Mesodermal cell (in vitro differentiated cells): ENCODE measurements at regions not wholly inside any gene's neighbourhood (a gene's known extent, or its start where the extent isn't known, plus 50 kb on each side); places are given as distances from the start of the nearest gene placed in this dataset.
A peak's percentile ranks its signal among the peaks of the same experiment; 100 is the strongest.

Experiments used
- H3K27ac ChIP-seq: 2 replicates; pipeline ENCODE4 v1.7.0; 2013; ENCODE audit warnings: mild to moderate bottlenecking, low read depth, low read length, moderate library complexity; ENCODE audit not compliant: severe bottlenecking
- H3K36me3 ChIP-seq: 2 replicates; pipeline ENCODE4 v1.7.1; 2013; ENCODE audit warnings: mild to moderate bottlenecking, low read length, moderate library complexity; ENCODE audit not compliant: control insufficient read depth, insufficient read depth
- H3K4me1 ChIP-seq: one replicate; pipeline ENCODE4 v1.7.1; 2013; ENCODE audit warnings: mild to moderate bottlenecking, low read length; ENCODE audit not compliant: insufficient read depth, control insufficient read depth, poor library complexity, severe bottlenecking
- H3K4me3 ChIP-seq: 2 replicates; pipeline ENCODE4 v1.7.0; 2013; ENCODE audit warnings: low read length, control low read depth, mild to moderate bottlenecking; ENCODE audit not compliant: insufficient read depth, poor library complexity, severe bottlenecking; ENCODE audit errors: extremely low read depth
- H3K9me3 ChIP-seq: 2 replicates; pipeline ENCODE4 v1.7.1; 2013; ENCODE audit warnings: mild to moderate bottlenecking, low read length, moderate library complexity; ENCODE audit not compliant: control insufficient read depth
- WGBS, 2 experiments: methylation state at CpG; one replicate each; pipeline ENCODE4 v1.1.5; 2013; ENCODE audit warnings: missing lambda C conversion rate in 2 of 2; ENCODE audit not compliant: insufficient coverage in 2 of 2; 5-methylcytosine and 5-hydroxymethylcytosine counted together

- H3K9me3 ChIP-seq, result no peaks in the 10 kb centered on the region
- H3K4me3 ChIP-seq, result no peak overlapping the region
- no peaks in the 10 kb centered on the region for H3K36me3 ChIP-seq
- peaks cover 6% of the 10 kb centered on the region for H3K4me1 ChIP-seq
- 100% methylated on average over 1 of the region's 6 CpGs; no CpG with 5 or more reads in 1 of the 2 experiments for WGBS, 2 experiments
- no peak overlapping the region for H3K27ac ChIP-seq
Observed at GRCh38 chrX:139200793-139201192, 329.7 kb upstream of the F9 start.

DNA sequence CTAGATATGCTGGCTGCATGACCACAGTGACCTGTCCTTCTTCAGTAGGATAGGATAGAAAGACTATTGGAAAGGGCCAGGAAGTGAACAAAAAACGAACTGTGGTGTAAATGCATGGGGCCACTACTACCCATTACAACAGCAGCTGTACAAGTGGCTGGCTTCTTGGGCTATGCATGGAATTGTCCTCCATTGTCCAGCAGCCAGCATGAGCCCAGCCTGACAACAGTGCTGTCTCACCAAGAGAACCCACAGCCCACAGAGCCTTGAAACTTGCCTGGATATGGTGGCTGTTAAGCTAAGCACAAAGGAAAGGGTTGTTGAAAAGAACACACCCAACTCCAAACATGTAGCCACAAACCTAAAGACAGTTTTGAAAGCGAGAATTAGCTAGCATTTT is 330.2 kb upstream of the F9 start:
- H3K27ac ChIP-seq, result no peak overlapping the region
- peaks cover 6% of the 10 kb centered on the region for H3K4me1 ChIP-seq
- WGBS, 2 experiments, result 80% methylated on average over 1 of the region's 2 CpGs; no CpG with 5 or more reads in 1 of the 2 experiments
- no peak overlapping the region for H3K4me3 ChIP-seq
- H3K9me3 ChIP-seq, result no peaks in the 10 kb centered on the region
- no peaks in the 10 kb centered on the region for H3K36me3 ChIP-seq

DNA sequence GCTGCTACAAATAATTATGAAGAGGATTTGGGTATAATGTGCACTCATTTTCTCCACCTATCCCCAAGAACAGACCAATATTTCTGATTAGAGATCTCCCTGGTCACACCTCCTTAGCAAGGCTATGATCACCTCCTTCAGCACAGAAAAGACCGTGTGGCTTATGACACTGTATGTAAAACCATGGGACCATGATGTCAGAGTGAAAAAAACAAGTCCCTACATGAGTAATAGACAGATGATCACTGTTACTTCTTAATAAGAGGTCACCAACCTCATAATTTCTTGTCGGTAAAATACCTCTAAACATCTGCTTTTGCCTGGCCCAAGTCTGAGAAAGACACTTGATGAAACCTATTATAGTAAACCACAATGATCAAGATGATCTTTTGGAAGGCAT is 330.6 kb upstream of the F9 start:
- 100% methylated on average over 1 of the region's 2 CpGs; no CpG with 5 or more reads in 1 of the 2 experiments for whole genome bisulfite sequencing, 2 experiments
- Histone ChIP-seq H3K36me3 (no peaks in the 10 kb centered on the region), H3K4me3 (no peak overlapping the region), H3K4me1 (peaks cover 6% of the 10 kb centered on the region), H3K27ac (no peak overlapping the region), H3K9me3 (no peaks in the 10 kb centered on the region)

GRCh38 chrX:139198936-139199335 is 331.6 kb upstream of the F9 start:
- peaks cover 6% of the 10 kb centered on the region for H3K4me1 ChIP-seq
- no peak overlapping the region for H3K4me3 ChIP-seq
- H3K27ac ChIP-seq, result no peak overlapping the region
- no peaks in the 10 kb centered on the region for H3K9me3 ChIP-seq
- no peaks in the 10 kb centered on the region for H3K36me3 ChIP-seq

GRCh38 chrX:139196890-139197289 is 333.6 kb upstream of the F9 start:
- H3K4me1 ChIP-seq, result peaks cover 3% of the 10 kb centered on the region
- WGBS, 2 experiments, result no CpG with 5 or more reads among the region's 3 CpGs
- H3K9me3 ChIP-seq, result no peaks in the 10 kb centered on the region
- no peaks in the 10 kb centered on the region for H3K36me3 ChIP-seq
- H3K4me3 ChIP-seq, result no peak overlapping the region
- no peak overlapping the region for H3K27ac ChIP-seq

GRCh38 chrX:139194571-139195280 is 335.8 kb upstream of the F9 start:
- Histone ChIP-seq H3K4me3 (peak overlapping the region; percentile 24), H3K4me1 (no peaks in the 10 kb centered on the region), H3K9me3 (no peaks in the 10 kb centered on the region), H3K36me3 (no peaks in the 10 kb centered on the region), H3K27ac (no peak overlapping the region)
- WGBS, 2 experiments, result 15 to 30% methylated on average over 4 to 21 of the region's 50 CpGs

DNA sequence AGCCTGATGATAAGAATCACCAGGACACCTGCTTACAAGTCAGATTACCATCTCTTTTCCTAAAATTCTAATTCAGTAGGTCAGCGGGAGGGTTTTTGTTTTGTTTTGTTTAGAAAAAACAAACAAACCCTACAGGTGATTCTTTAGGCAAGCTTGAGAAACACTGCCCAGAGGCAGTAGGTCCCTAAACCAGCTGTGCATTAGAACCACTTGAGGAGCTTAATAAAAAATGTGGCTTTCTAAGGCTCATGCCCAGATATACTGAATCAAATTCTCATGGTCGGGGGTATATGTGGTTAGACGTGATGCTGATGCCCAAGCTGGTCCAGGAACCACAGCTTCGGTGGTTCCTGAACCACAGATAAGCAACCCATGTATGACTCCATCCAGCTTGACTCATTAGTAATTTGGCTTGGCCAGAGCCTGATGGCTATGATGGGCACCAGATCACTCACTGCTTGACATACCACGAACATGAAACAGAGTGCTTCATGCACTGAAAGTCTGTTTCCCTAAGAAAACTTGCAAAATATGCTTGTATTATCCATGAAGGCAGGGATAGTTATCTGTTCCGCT is 338.1 kb upstream of the F9 start:
- Histone ChIP-seq H3K27ac (no peak overlapping the region), H3K9me3 (no peaks in the 10 kb centered on the region), H3K36me3 (no peaks in the 10 kb centered on the region), H3K4me3 (no peak overlapping the region), H3K4me1 (no peaks in the 10 kb centered on the region)
- 80% methylated on average over 1 of the region's 6 CpGs; no CpG with 5 or more reads in 1 of the 2 experiments for WGBS, 2 experiments

DNA sequence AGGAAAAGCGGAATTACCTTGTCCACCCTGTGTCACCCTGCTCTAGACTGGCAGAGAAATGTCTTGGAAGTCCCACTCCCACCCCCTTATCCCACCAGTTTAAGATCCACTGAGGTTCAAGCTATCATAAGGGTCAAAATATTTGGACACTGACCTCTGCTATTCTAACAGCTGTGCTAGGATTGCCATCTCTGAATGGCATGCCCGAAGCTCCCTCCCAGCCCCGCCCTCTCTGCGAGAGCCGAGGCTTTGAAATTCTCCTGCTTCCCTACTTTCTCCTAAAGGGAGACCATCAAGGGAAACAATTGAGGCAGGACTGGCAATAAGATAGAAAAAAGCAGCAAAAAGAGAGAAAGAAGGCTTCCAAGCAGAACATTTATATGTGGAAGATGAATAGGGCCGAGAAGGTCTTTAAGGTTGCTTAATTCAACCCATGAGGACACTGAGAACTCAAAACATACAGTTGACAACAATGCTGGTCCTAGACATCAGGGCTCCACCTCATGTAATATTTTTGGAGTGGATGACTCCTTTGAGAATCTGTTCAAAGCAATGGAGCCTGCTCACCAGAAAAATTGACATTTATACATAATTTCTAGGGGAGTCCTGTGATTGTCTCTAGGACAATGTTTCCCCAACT is 338.7 kb upstream of the F9 start:
- H3K9me3 ChIP-seq, result no peaks in the 10 kb centered on the region
- H3K36me3 ChIP-seq, result no peaks in the 10 kb centered on the region
- H3K27ac ChIP-seq, result no peak overlapping the region
- WGBS, 2 experiments, result 100% methylated on average over 1 of the region's 6 CpGs; no CpG with 5 or more reads in 1 of the 2 experiments
- H3K4me3 ChIP-seq, result no peak overlapping the region
- no peaks in the 10 kb centered on the region for H3K4me1 ChIP-seq

DNA sequence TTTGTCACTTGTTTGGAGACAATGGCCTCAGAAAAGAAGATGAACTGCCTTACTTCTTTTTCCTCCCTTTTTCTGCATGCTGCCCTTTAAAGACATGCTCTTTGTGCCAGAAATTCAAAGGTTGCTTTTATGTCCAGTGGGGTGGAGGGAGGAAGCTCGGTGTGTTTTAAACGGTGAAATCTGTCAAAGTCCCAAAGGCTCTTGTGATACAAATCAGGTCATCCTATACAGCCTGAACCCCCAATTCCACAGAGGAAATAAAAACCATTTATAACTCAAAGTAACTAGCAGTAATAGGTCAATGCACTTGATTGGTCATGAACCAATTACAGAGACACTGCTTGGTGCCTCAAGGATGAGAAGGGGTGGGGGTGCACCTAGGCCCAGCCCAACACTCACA is 339.3 kb upstream of the F9 start:
- H3K9me3 ChIP-seq, result no peaks in the 10 kb centered on the region
- no peaks in the 10 kb centered on the region for H3K36me3 ChIP-seq
- H3K4me1 ChIP-seq, result no peaks in the 10 kb centered on the region
- H3K4me3 ChIP-seq, result no peak overlapping the region
- WGBS, 2 experiments, result no CpG with 5 or more reads among the region's 2 CpGs
- H3K27ac ChIP-seq, result no peak overlapping the region

DNA sequence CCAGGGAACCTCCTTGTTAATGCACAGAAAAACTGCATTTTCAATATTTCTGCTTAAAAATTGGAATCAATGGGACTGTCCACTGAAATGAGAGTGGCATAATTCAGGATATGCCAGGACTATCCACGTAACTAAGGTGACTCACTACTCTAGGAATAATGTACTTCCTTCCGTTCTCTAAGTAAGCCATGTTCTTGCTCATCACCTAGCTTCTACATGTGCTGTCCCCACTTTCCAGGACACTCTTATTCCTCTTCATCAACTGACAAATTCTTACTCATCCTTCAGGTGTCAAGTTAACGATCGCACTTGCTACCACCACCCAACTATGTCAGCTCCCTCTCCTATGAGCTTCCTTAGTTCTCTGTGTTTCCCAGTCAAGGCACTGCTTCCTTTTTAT is 342.8 kb upstream of the F9 start:
- no peaks in the 10 kb centered on the region for H3K9me3 ChIP-seq
- no peak overlapping the region for H3K4me3 ChIP-seq
- WGBS, 2 experiments, result 100% methylated on average over 1 of the region's 4 CpGs; no CpG with 5 or more reads in 1 of the 2 experiments
- H3K27ac ChIP-seq, result no peak overlapping the region
- H3K4me1 ChIP-seq, result no peaks in the 10 kb centered on the region
- no peaks in the 10 kb centered on the region for H3K36me3 ChIP-seq

DNA sequence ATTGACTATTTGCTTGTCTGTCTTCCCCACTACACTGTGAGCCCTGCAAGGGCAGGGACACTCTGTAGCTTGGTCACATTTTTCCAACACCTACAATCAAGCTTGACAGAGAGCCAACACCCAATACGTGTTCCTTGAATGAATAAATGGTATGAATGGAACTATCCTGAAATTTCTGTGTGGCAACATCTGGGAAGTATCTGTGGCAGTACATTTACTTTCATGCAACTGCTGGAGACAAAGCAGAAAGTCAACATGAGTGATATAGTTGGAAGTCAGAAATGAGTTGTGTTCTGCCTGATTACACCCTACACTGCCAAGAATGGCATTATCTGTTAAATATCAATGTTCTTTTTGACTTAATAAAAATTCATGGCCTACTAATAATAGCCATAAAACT is 343.5 kb upstream of the F9 start:
- Histone ChIP-seq H3K4me1 (no peaks in the 10 kb centered on the region), H3K36me3 (no peaks in the 10 kb centered on the region), H3K27ac (no peak overlapping the region), H3K4me3 (no peak overlapping the region), H3K9me3 (no peaks in the 10 kb centered on the region)
- no CpG with 5 or more reads among the region's 1 CpG for WGBS, 2 experiments
